DMS153 (cell line): ENCODE measurements at regions not wholly inside any gene's neighbourhood (a gene's known extent, or its start where the extent isn't known, plus 50 kb on each side); places are given as distances from the start of the nearest gene placed in this dataset.

Experiments
- DNase-seq: peaks from one replicate; lab custom pipeline; 2025; lab: John Stamatoyannopoulos, UW

DNA sequence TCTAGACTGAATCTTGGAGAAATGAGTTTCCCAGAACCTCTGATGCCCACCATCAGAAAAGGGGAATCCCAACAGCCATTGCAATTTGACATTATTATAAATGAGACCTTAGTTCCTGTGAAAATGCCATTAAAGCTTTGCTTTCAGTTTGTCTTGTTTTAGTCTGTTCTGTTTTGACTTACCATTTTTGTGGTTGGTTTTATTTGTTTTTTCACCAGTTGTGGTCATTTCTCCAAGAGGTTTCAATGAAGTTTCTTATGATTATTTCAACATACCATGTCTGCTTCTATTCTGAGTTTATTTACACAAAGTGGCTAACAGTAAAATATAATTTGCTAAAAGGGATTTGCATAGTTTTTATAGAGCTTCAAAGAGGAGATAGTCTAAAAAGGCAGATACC, 175.0 kb upstream of the MCTP2 start:
- no peak for DNase-seq

DNA sequence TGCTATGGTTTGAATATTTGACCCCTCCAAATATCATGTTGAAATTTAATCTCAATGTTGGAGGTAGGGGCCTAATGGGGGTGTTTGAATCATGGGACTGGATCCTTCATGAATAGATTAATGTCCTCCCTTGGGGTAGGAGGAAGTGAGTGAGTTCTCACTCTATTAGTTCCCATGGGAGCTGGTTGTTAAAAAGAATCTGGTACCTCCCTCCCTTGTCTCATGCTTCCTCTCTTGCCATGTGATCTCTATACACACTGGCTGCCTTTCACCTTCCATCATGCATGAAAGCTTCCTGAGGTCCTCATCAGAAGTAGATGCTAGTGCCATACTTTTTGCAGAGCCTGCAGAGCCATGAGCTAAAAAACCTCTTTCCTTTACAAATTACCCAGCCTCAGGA, 177.7 kb upstream of the MCTP2 start:
- peak; percentile 4 for DNase-seq

DNA sequence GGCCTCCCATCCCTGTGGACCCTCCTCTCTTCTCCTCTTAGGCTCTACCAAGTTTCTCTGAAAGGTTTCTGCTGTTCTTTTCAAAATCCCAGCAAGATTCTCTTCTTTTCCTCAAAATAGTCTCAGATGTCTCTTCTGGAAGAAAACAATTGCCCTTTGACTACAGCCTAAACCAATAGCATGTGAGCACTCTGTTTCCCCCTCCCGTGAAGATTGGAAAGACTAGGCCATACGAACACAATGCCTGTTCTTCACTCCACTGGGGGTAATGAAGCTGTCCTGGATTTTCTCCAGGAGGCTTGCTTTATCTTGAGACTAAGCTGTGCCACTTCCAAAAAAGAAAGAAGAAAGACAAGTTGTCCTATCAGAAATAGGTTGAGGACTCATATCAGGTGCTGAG, 178.7 kb upstream of the MCTP2 start:
- no peak for DNase-seq

DNA sequence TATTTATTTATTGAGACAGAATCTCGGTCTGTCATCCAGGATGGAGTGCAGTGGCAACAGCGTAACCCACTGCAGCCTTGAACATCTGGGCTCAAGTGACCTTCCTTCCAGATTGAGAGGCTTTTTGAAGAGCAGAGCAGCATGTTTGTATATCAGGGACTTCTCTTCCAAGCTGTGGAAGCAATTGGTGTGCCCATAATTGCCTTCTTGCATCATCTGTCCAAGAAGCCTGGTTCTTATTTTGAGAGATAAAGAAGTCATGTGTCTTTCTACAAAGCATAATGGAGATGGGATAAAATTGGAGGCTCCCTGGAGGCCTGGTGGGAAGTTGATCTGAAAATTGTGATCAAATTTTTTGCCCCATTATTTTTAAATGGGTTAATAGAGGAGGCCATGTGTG, 183.8 kb upstream of the MCTP2 start:
- DNase-seq: no peak

DNA sequence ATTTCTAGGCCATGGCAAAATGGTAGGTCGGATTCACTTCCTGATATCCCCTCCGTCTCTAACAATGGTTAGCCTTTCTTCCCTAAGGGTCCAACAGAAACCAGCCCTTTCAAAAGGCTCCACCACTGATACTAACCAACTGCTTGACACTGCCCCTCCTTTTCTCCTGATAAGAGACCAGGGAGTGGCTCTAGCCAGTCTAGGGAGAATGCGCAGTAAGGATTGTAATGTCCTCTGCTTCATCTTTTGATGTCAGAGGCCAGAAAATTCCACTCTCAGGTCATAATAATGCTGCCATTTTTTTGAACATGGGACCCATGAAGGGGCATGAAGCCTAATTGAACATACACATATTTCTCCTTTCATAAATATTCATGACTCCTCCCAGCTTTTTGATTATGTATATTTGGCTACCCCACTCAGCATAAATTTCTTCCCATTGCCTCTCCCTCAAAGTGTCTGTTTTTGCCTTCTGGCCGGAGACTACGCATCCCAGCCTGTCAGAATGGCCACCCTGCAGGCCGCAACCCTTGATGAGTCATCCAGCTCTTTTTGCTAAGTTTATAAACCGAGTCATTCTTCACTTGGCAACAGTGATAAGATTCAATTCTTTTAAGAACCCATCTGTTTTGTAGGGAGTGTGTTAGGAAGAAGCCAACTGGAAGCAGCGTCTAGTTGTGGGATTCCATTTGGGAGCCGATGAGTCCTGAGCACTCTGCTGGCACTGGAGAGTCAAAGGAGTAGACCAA, 189.0 kb upstream of the MCTP2 start:
- no peak for DNase-seq

DNA sequence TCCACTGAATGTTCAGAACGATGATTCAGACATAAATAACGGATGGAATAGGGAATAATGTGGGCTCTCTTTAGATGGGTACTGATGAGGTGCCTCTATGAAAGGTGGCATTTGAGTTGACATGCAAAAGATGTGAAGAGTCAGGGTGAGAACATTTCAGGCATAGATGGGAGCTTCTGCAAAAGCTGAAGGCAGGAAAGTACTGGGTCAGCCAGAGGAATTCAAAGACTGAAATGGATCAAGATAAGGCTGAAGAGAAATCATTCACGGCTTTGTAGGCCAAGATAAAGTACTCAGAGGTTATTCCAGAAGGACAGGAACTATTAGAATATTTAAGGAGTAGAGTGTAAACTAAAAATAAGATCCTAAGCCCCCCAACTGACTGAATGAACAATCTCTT, 189.6 kb upstream of the MCTP2 start:
- DNase-seq: no peak

DNA sequence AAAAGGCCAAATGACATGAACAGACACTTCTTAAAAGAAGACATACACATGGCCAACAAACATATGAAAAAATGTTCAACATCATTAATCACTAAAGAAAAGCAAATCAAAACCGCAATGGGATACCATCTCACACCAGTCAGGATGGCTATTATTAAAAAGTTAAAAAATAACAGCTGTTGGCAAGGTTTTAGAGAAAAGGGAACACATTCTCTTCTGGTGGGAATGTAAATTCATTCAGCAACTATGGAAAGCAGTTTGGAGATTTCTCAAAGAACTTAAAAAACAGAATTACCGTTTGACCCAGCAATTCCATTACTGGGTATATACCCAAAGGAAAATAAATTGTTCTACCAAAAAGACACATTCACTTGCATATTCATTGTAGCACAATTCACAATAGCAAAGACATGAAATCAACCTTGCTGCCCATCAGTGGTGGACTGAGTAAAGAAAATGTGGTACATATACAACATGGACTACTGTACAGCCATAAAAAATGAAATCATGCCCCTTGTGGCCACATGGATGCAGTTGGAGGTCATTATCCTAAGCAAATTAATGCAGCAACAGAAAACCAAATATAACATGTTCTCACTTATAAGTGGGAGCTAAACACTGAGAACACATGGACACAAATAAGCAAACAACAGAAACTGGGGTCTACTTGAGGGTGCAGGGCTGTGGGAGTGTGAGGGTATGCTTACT, 190.7 kb upstream of the MCTP2 start:
- no peak for DNase-seq

DNA sequence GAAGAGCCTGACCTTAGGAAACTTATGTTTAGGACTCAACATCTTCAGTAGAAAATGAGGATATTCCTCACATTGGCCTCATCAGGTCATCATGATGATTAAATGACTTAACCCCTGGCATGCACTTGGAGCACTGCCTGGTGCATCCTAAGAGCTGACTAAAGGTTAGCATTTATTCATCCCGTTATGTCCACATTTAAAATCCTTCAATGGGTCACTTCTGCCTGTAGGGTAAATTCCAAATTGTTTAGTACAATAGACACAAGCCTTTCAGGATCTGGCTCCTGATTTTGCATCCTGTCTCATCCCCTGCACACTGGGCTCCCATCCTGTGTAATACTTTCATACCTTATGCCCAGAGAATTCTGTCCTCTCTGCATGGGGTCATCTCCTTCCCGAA, 195.2 kb upstream of the MCTP2 start:
- DNase-seq: no peak

DNA sequence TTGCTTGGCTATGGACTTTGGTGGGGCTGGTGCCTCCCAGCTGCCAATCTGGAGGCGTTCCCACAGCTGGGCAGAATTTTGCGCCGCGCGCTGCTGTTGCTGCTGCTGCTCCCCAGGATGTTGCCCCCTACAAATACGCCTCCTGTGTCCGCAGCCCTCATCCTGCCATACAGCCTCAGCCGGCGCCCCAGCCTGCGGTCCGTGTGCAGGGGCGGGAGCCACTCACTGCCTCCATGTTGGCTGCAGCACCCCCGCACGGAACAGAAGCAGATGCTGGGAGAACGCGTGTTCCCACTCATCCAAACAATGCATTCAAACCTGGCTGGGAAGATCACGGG, 197.7 kb upstream of the MCTP2 start:
- DNase-seq: no peak

DNA sequence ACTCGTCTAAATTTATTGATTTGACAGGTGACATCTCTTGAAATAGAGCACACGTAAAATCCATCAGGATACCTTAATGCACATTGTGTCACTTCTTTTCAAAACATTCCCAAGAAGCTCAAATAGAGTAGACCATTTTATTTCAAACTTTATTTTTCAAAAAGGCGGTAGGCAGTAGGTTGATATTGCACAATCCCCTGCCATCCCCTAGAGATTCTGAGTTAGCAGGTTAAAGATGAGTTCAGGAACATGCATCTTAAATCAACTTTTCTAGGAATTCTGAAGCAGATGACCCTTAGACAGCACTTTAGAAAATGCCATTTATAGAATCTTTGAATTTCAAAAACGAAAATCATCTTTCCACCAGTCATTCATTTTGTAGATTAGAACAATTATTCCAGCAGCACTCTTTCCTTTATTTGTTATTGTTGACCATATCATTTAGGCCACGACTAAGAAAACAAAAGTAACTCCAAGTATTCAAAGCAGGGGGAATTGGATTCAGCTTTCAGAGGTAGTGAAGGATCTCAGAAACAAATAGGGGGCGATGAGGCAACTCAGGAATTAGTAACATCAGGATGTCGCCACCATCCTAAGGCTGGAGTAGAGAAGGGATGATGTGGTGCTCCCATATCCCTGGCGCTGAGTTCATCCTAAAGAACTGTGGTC, 198.2 kb upstream of the MCTP2 start:
- DNase-seq: no peak

DNA sequence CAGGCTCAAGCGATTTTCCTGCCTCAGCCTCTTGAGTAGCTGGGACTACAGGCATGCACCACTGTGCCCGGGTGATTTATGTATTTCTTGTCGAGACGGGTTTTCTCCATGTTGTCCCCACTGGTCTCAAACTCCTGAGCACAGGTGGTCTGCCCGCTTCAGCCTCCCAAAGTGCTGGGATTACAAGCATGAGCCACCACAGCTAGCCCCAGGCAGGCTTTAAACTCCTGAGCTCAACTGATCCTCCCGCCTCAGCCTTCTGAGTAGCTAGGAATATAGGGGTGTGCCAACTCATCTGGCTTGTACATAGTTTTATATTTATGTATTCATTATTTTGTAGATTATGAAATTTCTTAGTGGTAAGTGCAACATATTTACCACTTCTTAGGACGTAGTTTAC, 198.8 kb upstream of the MCTP2 start:
- no peak for DNase-seq

DNA sequence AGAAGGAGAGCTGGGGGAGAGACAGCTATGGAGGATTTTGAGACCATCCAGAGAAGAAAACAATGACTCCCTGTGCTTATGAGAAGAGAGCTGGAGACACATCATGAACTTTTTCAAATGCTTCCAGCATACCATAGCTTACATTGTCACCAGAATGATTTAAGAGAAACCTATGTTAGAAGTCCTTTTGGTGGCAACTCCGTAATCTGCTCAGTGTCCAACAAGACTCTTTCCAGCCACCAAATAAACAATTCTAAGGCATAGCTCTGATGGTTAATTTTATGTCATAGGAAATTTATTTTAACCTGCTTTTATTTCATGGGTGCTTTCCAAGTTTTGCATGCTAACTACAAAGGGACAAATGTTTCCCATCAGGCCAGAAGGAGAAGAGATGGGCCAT, 200.3 kb upstream of the MCTP2 start:
- DNase-seq: no peak

DNA sequence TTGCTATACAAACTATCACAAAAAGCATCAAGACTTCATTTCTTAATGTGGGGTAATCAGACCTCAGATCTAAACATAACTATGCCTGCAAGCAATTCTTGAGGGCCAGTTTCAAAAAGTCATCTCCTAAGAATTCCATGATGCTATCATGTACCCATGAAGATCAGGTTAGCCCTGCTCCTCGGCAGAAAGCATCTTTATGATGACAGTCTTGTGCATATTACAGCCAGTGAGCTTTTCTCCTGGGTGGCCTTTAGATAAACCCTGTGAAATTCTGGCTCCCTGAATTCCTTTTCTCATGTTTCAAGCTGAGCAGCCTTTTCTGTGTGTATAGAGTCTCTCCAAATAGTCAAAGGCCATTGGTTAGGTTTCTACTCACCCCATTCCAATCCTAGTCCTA, 201.9 kb upstream of the MCTP2 start:
- no peak for DNase-seq

DNA sequence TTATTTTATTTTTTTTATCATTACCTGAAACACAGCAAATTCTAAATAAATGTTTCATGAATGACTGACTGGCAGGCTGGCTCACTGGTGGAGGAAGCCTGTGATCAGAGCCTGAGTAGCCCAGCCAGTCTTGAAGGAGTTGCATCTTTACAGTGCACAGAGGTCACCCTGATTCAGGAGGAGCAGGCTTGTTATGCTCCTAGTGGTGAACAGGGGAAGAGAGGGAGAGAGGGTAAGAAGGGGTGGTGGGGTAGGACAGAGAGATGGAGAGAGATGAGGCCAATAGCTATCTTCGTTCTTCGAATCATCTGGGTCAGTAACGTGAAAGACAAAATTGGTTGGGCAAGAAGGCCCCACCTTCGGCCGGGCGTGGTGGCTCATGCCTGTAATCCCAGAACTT, 202.6 kb upstream of the MCTP2 start:
- no peak for DNase-seq

DNA sequence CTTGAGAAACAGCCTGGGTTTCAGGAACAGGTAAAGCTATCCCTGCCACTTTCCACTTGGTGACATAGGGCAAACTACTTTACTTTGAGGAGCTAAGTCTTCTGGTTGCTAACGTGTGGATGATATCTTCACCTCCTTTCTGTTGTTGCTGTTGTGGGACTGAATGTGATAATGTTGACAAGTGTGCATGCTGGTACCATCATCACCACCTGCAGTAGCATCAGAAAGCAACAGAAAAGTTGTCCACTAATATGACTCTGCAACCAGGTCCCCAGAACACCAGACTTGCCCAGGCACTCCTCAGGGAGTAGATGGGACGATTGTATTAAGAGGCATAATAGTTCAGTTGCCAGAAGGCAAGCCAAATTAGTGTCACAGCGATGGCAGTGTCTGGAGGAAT, 203.2 kb upstream of the MCTP2 start:
- no peak for DNase-seq

DNA sequence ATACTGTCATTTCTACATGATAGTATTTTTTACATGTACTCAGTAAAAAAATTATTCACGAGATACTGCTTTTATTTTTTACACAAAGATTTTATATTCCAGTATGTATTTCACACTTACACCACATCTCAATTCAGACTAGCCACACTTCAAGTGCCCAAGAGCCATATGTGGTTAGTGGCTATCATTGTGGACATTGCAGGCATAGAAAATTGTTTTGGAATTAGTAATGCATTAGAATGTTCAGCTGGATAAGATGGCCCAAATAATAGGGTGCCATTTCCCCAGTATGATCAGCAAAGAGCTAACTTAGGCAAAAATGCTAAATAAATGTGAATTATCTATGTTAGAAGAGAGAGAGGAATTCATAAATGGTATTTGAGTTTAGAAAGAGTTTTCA, 203.8 kb upstream of the MCTP2 start:
- DNase-seq: no peak

DNA sequence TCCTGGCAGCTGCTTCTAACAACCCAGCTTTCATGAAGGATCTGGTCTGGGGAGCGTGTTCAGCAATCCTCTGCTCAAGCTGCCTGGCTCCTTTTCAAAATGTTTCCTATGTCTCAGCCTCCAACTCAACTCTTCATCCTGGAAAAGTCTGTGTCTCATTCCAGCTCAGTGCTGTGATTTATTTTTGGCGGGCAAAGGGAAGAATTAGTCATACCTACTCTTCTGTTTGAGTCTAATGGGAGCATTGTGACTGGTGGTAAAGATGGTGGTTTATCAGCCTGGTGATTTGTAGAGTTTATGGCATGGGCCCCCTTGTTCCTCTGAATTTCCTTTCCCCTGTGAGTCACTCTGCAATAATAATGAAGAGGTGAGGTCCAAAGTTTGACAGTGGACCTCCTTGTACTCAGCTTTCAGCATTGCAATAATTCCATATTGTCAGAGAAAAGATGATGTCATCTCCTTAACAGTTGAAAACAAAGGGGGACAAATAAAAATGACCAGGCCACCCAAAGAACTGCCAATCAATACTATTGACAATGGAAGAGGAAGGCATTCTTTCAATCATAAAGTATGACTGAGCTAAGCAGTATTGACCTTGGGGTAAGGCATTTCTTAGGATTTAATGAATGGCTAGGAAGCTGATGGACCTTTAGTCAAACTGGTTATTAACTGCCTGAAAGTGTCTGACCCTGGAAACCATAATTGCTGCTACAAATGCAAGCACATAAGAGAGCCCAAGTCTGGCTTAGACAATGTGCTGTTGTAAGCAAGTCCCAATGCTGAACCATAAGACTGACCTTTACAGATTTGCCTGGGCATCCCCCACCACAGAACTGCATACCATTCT, 204.7 kb upstream of the MCTP2 start:
- DNase-seq: no peak

DNA sequence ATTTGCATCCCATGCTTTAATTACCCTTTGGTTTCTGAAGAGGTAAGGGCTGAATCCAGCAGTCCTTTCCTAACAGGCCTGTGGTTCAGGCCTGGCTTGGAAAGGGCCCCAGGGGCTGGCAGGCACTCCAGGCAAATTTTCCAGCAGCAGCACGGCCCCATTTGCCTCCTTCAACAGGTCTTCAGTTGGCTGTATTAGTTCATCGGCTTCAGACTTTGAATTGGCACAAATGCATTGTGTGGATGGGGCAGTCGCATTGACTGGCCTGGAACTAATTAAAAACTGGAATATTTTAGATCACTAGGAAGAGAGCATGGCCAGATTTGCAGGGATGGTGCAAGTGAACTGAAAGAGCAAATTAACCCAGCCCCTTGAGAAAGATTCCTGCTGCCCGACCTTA, 207.8 kb upstream of the MCTP2 start:
- DNase-seq: no peak

DNA sequence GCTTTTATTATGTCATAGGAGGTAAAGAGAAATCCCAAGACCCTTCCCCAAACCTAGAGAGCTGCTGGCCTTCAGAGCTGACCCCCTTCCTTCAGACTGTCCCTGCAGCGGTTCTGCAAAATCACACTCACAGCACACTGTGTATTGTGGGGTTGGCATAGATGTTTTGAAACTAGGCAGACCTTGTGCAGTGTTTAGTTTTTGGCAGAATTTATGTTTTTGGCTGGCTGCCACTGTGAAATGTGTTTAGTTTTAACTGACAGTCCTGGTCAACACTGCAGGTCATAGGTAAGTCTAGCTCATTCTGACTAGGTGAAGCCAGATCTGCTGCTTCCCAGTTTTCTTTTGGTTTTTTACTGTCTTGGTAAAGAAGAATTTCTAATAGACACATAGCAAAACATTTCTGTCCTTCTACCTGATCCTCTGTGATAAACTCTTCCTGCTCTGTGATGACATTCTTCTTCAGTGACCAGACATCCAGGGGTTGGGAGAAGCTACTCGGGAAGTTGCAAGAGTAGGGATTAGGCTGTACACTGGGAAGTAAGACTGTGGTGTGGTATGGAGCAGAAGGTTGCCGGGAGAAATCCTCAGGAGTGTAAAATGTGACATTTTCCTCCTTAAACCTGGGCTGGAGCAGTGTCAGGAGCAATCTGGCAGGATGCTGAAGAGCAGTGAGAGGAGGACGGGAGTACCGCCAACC, 209.6 kb upstream of the MCTP2 start:
- DNase-seq: no peak

DNA sequence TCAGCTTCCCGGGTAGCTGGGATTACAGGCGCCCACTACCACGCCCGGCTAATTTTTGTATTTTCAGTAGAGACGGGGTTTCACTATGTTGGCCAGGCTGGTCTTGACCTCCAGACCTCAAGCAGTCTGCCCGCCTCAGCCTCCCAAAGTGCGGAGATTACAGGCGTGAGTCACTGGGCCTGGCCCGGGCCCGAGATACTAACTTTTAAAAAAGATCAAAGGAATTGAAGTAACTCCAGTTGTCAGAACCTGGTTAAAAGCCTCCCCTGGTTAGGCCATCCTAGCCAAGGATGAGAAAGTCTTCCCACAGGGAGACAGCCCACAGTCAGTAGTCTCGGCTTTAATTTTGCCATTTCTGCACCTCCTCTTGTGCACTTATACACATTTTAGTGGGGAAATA, 212.3 kb upstream of the MCTP2 start:
- DNase-seq: no peak

DNA sequence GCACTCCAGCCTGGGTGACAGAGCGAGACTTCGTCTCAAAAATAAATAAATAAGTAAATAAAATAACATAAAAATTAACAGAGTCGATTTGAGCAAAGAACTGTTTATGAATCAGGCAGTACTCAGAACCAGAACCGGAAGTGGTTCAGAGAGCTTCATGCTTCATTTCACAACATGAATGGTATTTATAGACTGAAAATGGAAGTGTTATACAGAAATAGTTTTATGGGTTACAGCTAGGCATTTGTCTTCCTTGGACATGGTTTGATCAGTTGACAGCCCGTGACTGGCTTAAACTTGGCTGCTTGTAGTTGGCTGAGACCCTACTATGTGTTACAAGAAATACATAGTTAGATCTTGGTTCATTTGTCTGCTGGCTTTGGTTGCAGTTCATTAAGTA, 216.0 kb upstream of the MCTP2 start:
- DNase-seq: no peak
